ENCODE measurements at regions not wholly inside any gene's neighbourhood (a gene's known extent, or its start where the extent isn't known, plus 50 kb on each side); places are given as distances from the start of the nearest gene placed in this dataset.

GRCh38 chr17:72504783-72505182, 384.0 kb downstream of the SOX9 start:
- no peaks in the 10 kb centered on the region for H3K4me1 Mint-ChIP-seq (ENCODE audit: low read depth)
- no peaks in the 10 kb centered on the region for H3K9me3 Mint-ChIP-seq (ENCODE audit: low read depth)
- peaks cover 5% of the 10 kb centered on the region for H3K27me3 Mint-ChIP-seq
- no peak overlapping the region for H3K27ac Mint-ChIP-seq
- no peak overlapping the region for H3K4me3 Mint-ChIP-seq
- no peaks in the 10 kb centered on the region for H3K36me3 Mint-ChIP-seq

- no peaks in the 10 kb centered on the region for H3K9me3 Mint-ChIP-seq (ENCODE audit: low read depth)
- H3K27ac Mint-ChIP-seq, result no peak overlapping the region
- no peaks in the 10 kb centered on the region for H3K4me1 Mint-ChIP-seq (ENCODE audit: low read depth)
- no peak overlapping the region for H3K4me3 Mint-ChIP-seq
- H3K27me3 Mint-ChIP-seq, result peaks cover 1% of the 10 kb centered on the region
- no peaks in the 10 kb centered on the region for H3K36me3 Mint-ChIP-seq
These were observed 386.0 kb downstream of the SOX9 start for GRCh38 chr17:72506773-72507172.

- Mint-ChIP-seq H3K4me1 (ENCODE audit: low read depth) (no peaks in the 10 kb centered on the region), H3K9me3 (ENCODE audit: low read depth) (no peaks in the 10 kb centered on the region), H3K36me3 (no peaks in the 10 kb centered on the region), H3K27ac (no peak overlapping the region), H3K27me3 (peaks cover 1% of the 10 kb centered on the region), H3K4me3 (no peak overlapping the region)
These were observed 386.6 kb downstream of the SOX9 start for GRCh38 chr17:72507370-72507769.

- Mint-ChIP-seq H3K27me3 (peaks cover 1% of the 10 kb centered on the region), H3K4me3 (no peak overlapping the region), H3K4me1 (ENCODE audit: low read depth) (no peaks in the 10 kb centered on the region), H3K36me3 (no peaks in the 10 kb centered on the region), H3K9me3 (ENCODE audit: low read depth) (no peaks in the 10 kb centered on the region), H3K27ac (no peak overlapping the region)
These were observed 389.7 kb downstream of the SOX9 start for GRCh38 chr17:72510351-72511016.

- Mint-ChIP-seq H3K9me3 (ENCODE audit: low read depth) (no peaks in the 10 kb centered on the region), H3K36me3 (no peaks in the 10 kb centered on the region), H3K4me3 (no peak overlapping the region), H3K4me1 (ENCODE audit: low read depth) (no peaks in the 10 kb centered on the region), H3K27me3 (peaks cover 3% of the 10 kb centered on the region), H3K27ac (no peak overlapping the region)
These were observed 390.4 kb downstream of the SOX9 start for GRCh38 chr17:72511242-72511641.

- no peaks in the 10 kb centered on the region for H3K9me3 Mint-ChIP-seq (ENCODE audit: low read depth)
- no peak overlapping the region for H3K4me3 Mint-ChIP-seq
- peaks cover 3% of the 10 kb centered on the region for H3K27me3 Mint-ChIP-seq
- H3K4me1 Mint-ChIP-seq (ENCODE audit: low read depth), result no peaks in the 10 kb centered on the region
- no peaks in the 10 kb centered on the region for H3K36me3 Mint-ChIP-seq
- no peak overlapping the region for H3K27ac Mint-ChIP-seq
These were observed 391.1 kb downstream of the SOX9 start for GRCh38 chr17:72511874-72512273.

GRCh38 chr17:72512649-72513556, 392.1 kb downstream of the SOX9 start:
- Mint-ChIP-seq H3K27ac (no peak overlapping the region), H3K27me3 (peaks cover 4% of the 10 kb centered on the region), H3K4me3 (no peak overlapping the region), H3K9me3 (ENCODE audit: low read depth) (no peaks in the 10 kb centered on the region), H3K4me1 (ENCODE audit: low read depth) (no peaks in the 10 kb centered on the region), H3K36me3 (no peaks in the 10 kb centered on the region)

- H3K4me3 Mint-ChIP-seq, result no peak overlapping the region
- H3K9me3 Mint-ChIP-seq (ENCODE audit: low read depth), result no peaks in the 10 kb centered on the region
- H3K36me3 Mint-ChIP-seq, result no peaks in the 10 kb centered on the region
These were observed 393.6 kb downstream of the SOX9 start for GRCh38 chr17:72514321-72514861.

GRCh38 chr17:72514891-72515290, 394.1 kb downstream of the SOX9 start:
- Mint-ChIP-seq H3K27me3 (peaks cover 9% of the 10 kb centered on the region), H3K4me1 (ENCODE audit: low read depth) (no peaks in the 10 kb centered on the region), H3K4me3 (no peak overlapping the region), H3K27ac (no peak overlapping the region), H3K36me3 (no peaks in the 10 kb centered on the region), H3K9me3 (ENCODE audit: low read depth) (no peaks in the 10 kb centered on the region)

More at GRCh38 chr17:72514321-72514861, 393.6 kb downstream of the SOX9 start:
- Mint-ChIP-seq H3K27ac (no peak overlapping the region), H3K27me3 (peaks cover 6% of the 10 kb centered on the region), H3K4me1 (ENCODE audit: low read depth) (no peaks in the 10 kb centered on the region)

GRCh38 chr17:72515291-72516065, 394.7 kb downstream of the SOX9 start:
- Mint-ChIP-seq H3K36me3 (no peaks in the 10 kb centered on the region), H3K4me1 (ENCODE audit: low read depth) (no peaks in the 10 kb centered on the region), H3K9me3 (ENCODE audit: low read depth) (no peaks in the 10 kb centered on the region), H3K27me3 (peaks cover 9% of the 10 kb centered on the region), H3K27ac (no peak overlapping the region), H3K4me3 (no peak overlapping the region)

GRCh38 chr17:72516772-72517399, 396.1 kb downstream of the SOX9 start:
- Mint-ChIP-seq H3K27me3 (peaks cover 9% of the 10 kb centered on the region), H3K4me3 (no peak overlapping the region), H3K36me3 (no peaks in the 10 kb centered on the region), H3K9me3 (ENCODE audit: low read depth) (no peaks in the 10 kb centered on the region), H3K4me1 (ENCODE audit: low read depth) (no peaks in the 10 kb centered on the region), H3K27ac (no peak overlapping the region)

GRCh38 chr17:72517413-72518158, 396.8 kb downstream of the SOX9 start:
- Mint-ChIP-seq H3K4me3 (no peak overlapping the region), H3K9me3 (ENCODE audit: low read depth) (no peaks in the 10 kb centered on the region), H3K4me1 (ENCODE audit: low read depth) (no peaks in the 10 kb centered on the region), H3K27ac (no peak overlapping the region), H3K27me3 (peaks cover 9% of the 10 kb centered on the region), H3K36me3 (no peaks in the 10 kb centered on the region)

GRCh38 chr17:72518159-72518732, 397.4 kb downstream of the SOX9 start:
- Mint-ChIP-seq H3K9me3 (ENCODE audit: low read depth) (no peaks in the 10 kb centered on the region), H3K36me3 (no peaks in the 10 kb centered on the region), H3K27me3 (peaks cover 9% of the 10 kb centered on the region), H3K4me3 (no peak overlapping the region), H3K27ac (no peak overlapping the region), H3K4me1 (ENCODE audit: low read depth) (no peaks in the 10 kb centered on the region)

Measured in activated naive CD8-positive, alpha-beta T cell (primary cell).